MM.1S (cell line): ENCODE measurements at regions not wholly inside any gene's neighbourhood (a gene's known extent, or its start where the extent isn't known, plus 50 kb on each side); places are given as distances from the start of the nearest gene placed in this dataset.

Source experiments
- DNase-seq: peaks from one replicate; pipeline ENCODE4 v3.0.0-alpha.2; 2015
- H2AFZ ChIP-seq: fragments of 300-600 bp; sonication (generic); 2 replicates; pipeline ENCODE4 v1.6.0; 2016; ENCODE audit warnings: antibody characterized with exemption, low read length
- H3F3A ChIP-seq: fragments of 300-600 bp; sonication (generic); 2 replicates; pipeline ENCODE4 v1.6.1; 2016; ENCODE audit warnings: mild to moderate bottlenecking, antibody characterized with exemption, low read length, moderate library complexity, mixed read lengths; ENCODE audit not compliant: insufficient read depth
- H3K27ac ChIP-seq: fragments of 300-600 bp; sonication (generic); 2 replicates; pipeline ENCODE4 v1.5.1; 2016; ENCODE audit warnings: mild to moderate bottlenecking, low read length
- H3K27me3 ChIP-seq: fragments of 300-600 bp; sonication (generic); replicated peaks from 2 replicates; pipeline ENCODE4 v1.6.0; 2016; ENCODE audit warnings: low read length; ENCODE audit not compliant: insufficient read depth
- H3K36me3 ChIP-seq: fragments of 300-600 bp; sonication (generic); replicated peaks from 2 replicates; pipeline ENCODE4 v1.6.1; 2016; ENCODE audit warnings: mild to moderate bottlenecking, low read length, mixed read lengths; ENCODE audit not compliant: insufficient read depth
- H3K4me1 ChIP-seq: fragments of 300-600 bp; sonication (generic); 2 replicates; pipeline ENCODE4 v1.6.1; 2016; ENCODE audit warnings: low read length, mixed read lengths
- H3K4me2 ChIP-seq: fragments of 300-600 bp; sonication (generic); 2 replicates; pipeline ENCODE4 v1.6.0; 2016; ENCODE audit warnings: low read depth, low read length
- H3K4me3 ChIP-seq: fragments of 300-600 bp; sonication (generic); 2 replicates; pipeline ENCODE4 v1.5.1; 2016; ENCODE audit warnings: low read length, mixed read lengths
- H3K79me2 ChIP-seq: fragments of 300-600 bp; sonication (generic); 2 replicates; pipeline ENCODE4 v1.6.1; 2016; ENCODE audit warnings: mixed run types, low read length, mixed read lengths
- H3K9ac ChIP-seq: fragments of 300-600 bp; sonication (generic); 2 replicates; pipeline ENCODE4 v1.6.1; 2016; ENCODE audit warnings: low read length, mixed read lengths
- H3K9me2 ChIP-seq: fragments of 300-600 bp; sonication (generic); replicated peaks from 2 replicates; pipeline ENCODE4 v1.6.1; 2016; ENCODE audit warnings: mild to moderate bottlenecking, low read length, mixed read lengths; ENCODE audit not compliant: insufficient read depth
- H3K9me3 ChIP-seq: fragments of 300-600 bp; sonication (generic); replicated peaks from 2 replicates; pipeline ENCODE4 v1.6.1; 2016; ENCODE audit warnings: mild to moderate bottlenecking, low read length, mixed read lengths; ENCODE audit not compliant: insufficient read depth
- H4K20me1 ChIP-seq: fragments of 300-600 bp; sonication (generic); 2 replicates; pipeline ENCODE4 v1.6.1; 2016; ENCODE audit warnings: mild to moderate bottlenecking, low read length, moderate library complexity, mixed read lengths; ENCODE audit not compliant: insufficient read depth
- CTCF ChIP-seq: fragments of 300-600 bp; sonication (generic); IDR thresholded peaks from 2 replicates; pipeline ENCODE4 v1.5.1; 2016; ENCODE audit warnings: antibody characterized with exemption, low read length, mixed read lengths
- EZH2 ChIP-seq: fragments of 300-600 bp; sonication (generic); optimal IDR thresholded peaks from 2 replicates; pipeline ENCODE3; 2017; ENCODE audit warnings: low read depth, mild to moderate bottlenecking, antibody characterized with exemption, low read length, mixed read lengths
- EZH2phosphoT487 ChIP-seq: fragments of 300-600 bp; sonication (generic); IDR thresholded peaks from 2 replicates; pipeline ENCODE4 v1.6.1; 2018; ENCODE audit warnings: antibody characterized with exemption, low read length

DNA sequence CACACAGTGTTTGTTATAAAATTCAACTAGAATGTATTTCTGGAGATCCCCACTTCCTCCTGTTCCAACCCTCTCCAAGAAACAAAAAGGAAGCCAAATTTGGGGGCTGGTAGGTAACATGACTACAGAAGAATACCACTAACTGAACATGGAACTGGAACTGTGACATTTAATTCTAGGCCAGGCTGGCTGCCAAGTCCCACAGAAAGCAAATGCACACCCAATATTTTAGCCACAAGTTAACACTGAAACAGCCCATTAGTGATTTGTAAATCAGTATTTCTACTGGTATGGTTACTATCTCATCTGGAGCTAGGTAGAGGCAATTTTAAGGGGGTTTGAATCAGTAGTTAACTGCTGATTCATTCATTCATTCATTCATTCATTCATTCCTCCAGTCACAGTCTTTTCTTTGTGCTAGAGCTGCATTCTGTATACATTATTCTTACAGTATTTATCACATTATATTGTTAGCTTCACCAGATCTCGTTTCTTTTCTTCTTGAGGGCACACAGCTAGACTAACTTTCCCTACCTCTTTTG lies 131.7 kb upstream of the GDNF start:
- Histone ChIP-seq H3K4me3 (no peak overlapping the region), H3K36me3 (no peaks in the 10 kb centered on the region), H3K4me1 (no peaks in the 10 kb centered on the region), H3K27ac (no peak overlapping the region), H3K9ac (no peak overlapping the region), H3F3A (no peaks in the 10 kb centered on the region), H4K20me1 (no peaks in the 10 kb centered on the region), H3K4me2 (no peak overlapping the region), H3K9me3 (no peaks in the 10 kb centered on the region), H2AFZ (no peak overlapping the region), H3K27me3 (no peaks in the 10 kb centered on the region), H3K9me2 (no peaks in the 10 kb centered on the region), H3K79me2 (no peaks in the 10 kb centered on the region)
- no peak for TF ChIP-seq CTCF
- TF ChIP-seq EZH2phosphoT487, result no peak
- no peak for TF ChIP-seq EZH2
- DNase-seq, result no peak

DNA sequence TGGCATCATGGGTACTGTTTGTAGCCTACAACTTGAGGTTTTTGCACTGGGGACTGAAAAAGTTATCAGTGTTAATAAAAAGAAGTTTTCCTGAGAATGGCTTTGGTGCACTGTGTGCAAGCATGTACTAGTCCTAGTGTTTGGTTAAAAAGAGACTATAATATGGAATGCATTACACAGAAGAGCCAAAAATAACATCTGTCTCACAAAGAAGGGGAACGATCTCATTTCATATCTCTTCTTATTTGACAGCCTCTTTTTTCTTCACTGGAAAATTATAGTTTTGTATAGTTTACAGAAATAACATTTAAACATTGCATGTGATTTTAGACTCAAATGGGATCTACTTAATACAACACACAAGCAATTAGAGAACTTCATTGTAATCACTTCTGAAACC lies 127.0 kb upstream of the GDNF start:
- Histone ChIP-seq H3K9me2 (no peaks in the 10 kb centered on the region), H3K27ac (no peak overlapping the region), H2AFZ (no peak overlapping the region), H3K4me3 (no peak overlapping the region), H3K9me3 (no peaks in the 10 kb centered on the region), H3K27me3 (no peaks in the 10 kb centered on the region), H4K20me1 (no peaks in the 10 kb centered on the region), H3K4me1 (no peaks in the 10 kb centered on the region), H3K79me2 (no peaks in the 10 kb centered on the region), H3F3A (no peaks in the 10 kb centered on the region), H3K4me2 (no peak overlapping the region), H3K9ac (no peak overlapping the region), H3K36me3 (no peaks in the 10 kb centered on the region)
- DNase-seq, result no peak
- no peak for TF ChIP-seq EZH2phosphoT487
- no peak for TF ChIP-seq CTCF
- TF ChIP-seq EZH2, result no peak

- H3K4me3 ChIP-seq, result no peak overlapping the region
- no peak overlapping the region for H3K27ac ChIP-seq
- DNase-seq, result no peak
- no peaks in the 10 kb centered on the region for H3K36me3 ChIP-seq
- no peaks in the 10 kb centered on the region for H4K20me1 ChIP-seq
- H2AFZ ChIP-seq, result no peak overlapping the region
- H3F3A ChIP-seq, result no peaks in the 10 kb centered on the region
- H3K79me2 ChIP-seq, result no peaks in the 10 kb centered on the region
- H3K4me2 ChIP-seq, result no peak overlapping the region
- H3K27me3 ChIP-seq, result no peaks in the 10 kb centered on the region
- H3K9me2 ChIP-seq, result no peaks in the 10 kb centered on the region
- no peak for TF ChIP-seq EZH2phosphoT487
- no peak for TF ChIP-seq EZH2
- TF ChIP-seq CTCF, result no peak
- no peaks in the 10 kb centered on the region for H3K9me3 ChIP-seq
- H3K9ac ChIP-seq, result no peak overlapping the region
- H3K4me1 ChIP-seq, result no peaks in the 10 kb centered on the region
Observed at GRCh38 chr5:37966291-37966690, 126.5 kb upstream of the GDNF start.
